Stomach (tissue), 8 donors: ENCODE measurements at regions not wholly inside any gene's neighbourhood (a gene's known extent, or its start where the extent isn't known, plus 50 kb on each side); places are given as distances from the start of the nearest gene placed in this dataset.

Experiments
- DNase-seq, 2 donors: peaks; one replicate each; pipeline versions ENCODE4 v3.0.0 to v3.0.0-alpha.2; 2013 to 2019
- H3K27ac ChIP-seq, 5 donors: fragments of 200-600 bp in 4 of 5; sonication (generic) in 4 of 5; one replicate each; pipeline ENCODE4 v1.5.1; 2013 to 2019; ENCODE audit warnings: mild to moderate bottlenecking in 1 of 5, moderate library complexity in 1 of 5
- H3K27me3 ChIP-seq, 3 donors: fragments of 200-600 bp; sonication (generic); one replicate each; pipeline ENCODE4 v1.5.1; 2017 to 2019; ENCODE audit warnings: mixed run types in 1 of 3
- H3K36me3 ChIP-seq, 4 donors: fragments of 200-600 bp; sonication (generic); 1 replicate in 3 of 4; 2 replicates in 1 of 4; pipeline ENCODE4 v1.5.1; 2016 to 2019
- H3K4me1 ChIP-seq, 4 donors: fragments of 200-600 bp; sonication (generic); one replicate each; pipeline ENCODE4 v1.5.1; 2016 to 2019
- H3K4me3 ChIP-seq, 4 donors: fragments of 200-600 bp; sonication (generic) in 3 of 4; one replicate each; pipeline ENCODE4 v1.5.1; 2016 to 2019; ENCODE audit warnings: mild to moderate bottlenecking in 1 of 4
- H3K9me3 ChIP-seq, 4 donors: fragments of 200-600 bp; sonication (generic); one replicate each; pipeline ENCODE4 v1.5.1; 2016 to 2019
- CTCF ChIP-seq, 7 experiments: fragments of 450-650 bp in 4 of 7; fragments of 200-600 bp in 3 of 7; sonication (generic) in 3 of 7; IDR thresholded peaks; one replicate each; pipeline ENCODE4 v1.5.1; 2016 to 2019; ENCODE audit warnings: antibody characterized with exemption in 7 of 7, control low read depth in 2 of 7, mild to moderate bottlenecking in 1 of 7
- EP300 ChIP-seq: sonication (generic); formaldehyde crosslinking; IDR thresholded peaks from one replicate; pipeline ENCODE4 v1.6.1; 2017; ENCODE audit warnings: antibody characterized with exemption
- POLR2A ChIP-seq, 4 donors: fragments of 450-650 bp; IDR thresholded peaks; one replicate each; pipeline ENCODE4 v1.6.1; 2016; ENCODE audit warnings: antibody characterized with exemption in 4 of 4, control low read depth in 2 of 4, mild to moderate bottlenecking in 1 of 4, moderate library complexity in 1 of 4
- POLR2AphosphoS5 ChIP-seq, 3 donors: sonication (generic); formaldehyde crosslinking; IDR thresholded peaks; one replicate each; pipeline ENCODE4 v1.6.1; 2016; ENCODE audit warnings: antibody characterized with exemption in 3 of 3
- WGBS, 5 donors: extraction: QIAGEN DNeasy Blood & Tissue Kit in 3 of 5; methylation state at CpG; one replicate each; pipeline versions ENCODE4 v1.1.5 to v1.1.7; 2013 to 2018; 5-methylcytosine and 5-hydroxymethylcytosine counted together
- intact Hi-C: fragments of 100-400 bp; cut with DNase I; formaldehyde crosslinking; loops from one replicate; pipeline ENCODE4 v1.15.1; 2023; ENCODE audit warnings: low total_unique reads
- donor health status: healthy with polysubstance abuse.
- donor health status: Bipolar disorder and iron deficiency.
- donor health status: healthy.

GRCh38 chr3:140763532-140763931 lies 85.7 kb downstream of the TRIM42 start:
- TF ChIP-seq POLR2A (IDR thresholded peaks at IDR 0.05) (no peak), EP300 (no peak), POLR2AphosphoS5 (IDR thresholded peaks at IDR 0.05) (no peak), CTCF (IDR thresholded peaks at IDR 0.05) (no peak)
- peak in 1 of 2 donors; percentile 12 for DNase-seq
- Histone ChIP-seq H3K27me3 (no peaks in the 10 kb centered on the region), H3K27ac (no peak overlapping the region), H3K4me3 (no peak overlapping the region), H3K9me3 (no peaks in the 10 kb centered on the region), H3K36me3 (no peaks in the 10 kb centered on the region), H3K4me1 (no peaks in the 10 kb centered on the region)
- WGBS, 5 donors, result 84 to 97% (median 89%) methylated on average over 1 of the region's 1 CpG
- intact Hi-C loops, result no loop called here

- Histone ChIP-seq H3K9me3 (no peaks in the 10 kb centered on the region), H3K36me3 (no peaks in the 10 kb centered on the region), H3K4me3 (no peak overlapping the region), H3K27ac (no peak overlapping the region), H3K4me1 (no peaks in the 10 kb centered on the region), H3K27me3 (no peaks in the 10 kb centered on the region)
- intact Hi-C loops, result no loop called here
- TF ChIP-seq POLR2A (IDR thresholded peaks at IDR 0.05), result no peak
- TF ChIP-seq POLR2AphosphoS5 (IDR thresholded peaks at IDR 0.05), result no peak
- TF ChIP-seq CTCF (IDR thresholded peaks at IDR 0.05), result no peak
- no peak for TF ChIP-seq EP300
- 81 to 96% (median 87%) methylated on average over 2 of the region's 2 CpGs for WGBS, 5 donors
- no peak for DNase-seq
Measured at GRCh38 chr3:140765246-140765645, 87.4 kb downstream of the TRIM42 start.

GRCh38 chr3:140766465-140766864 lies 88.6 kb downstream of the TRIM42 start:
- Histone ChIP-seq H3K36me3 (no peaks in the 10 kb centered on the region), H3K27ac (no peak overlapping the region), H3K9me3 (no peaks in the 10 kb centered on the region), H3K27me3 (no peaks in the 10 kb centered on the region), H3K4me3 (no peak overlapping the region), H3K4me1 (no peaks in the 10 kb centered on the region)
- WGBS, 5 donors, result 50 to 78% (median 76%) methylated on average over 3 of the region's 3 CpGs
- intact Hi-C loops, result no loop called here
- TF ChIP-seq POLR2AphosphoS5 (IDR thresholded peaks at IDR 0.05) (no peak), POLR2A (IDR thresholded peaks at IDR 0.05) (no peak), EP300 (no peak), CTCF (IDR thresholded peaks at IDR 0.05) (no peak)
- DNase-seq, result no peak

- intact Hi-C loops, result no loop called here
- DNase-seq, result no peak
- TF ChIP-seq EP300 (no peak), CTCF (IDR thresholded peaks at IDR 0.05) (no peak), POLR2A (IDR thresholded peaks at IDR 0.05) (no peak), POLR2AphosphoS5 (IDR thresholded peaks at IDR 0.05) (no peak)
- Histone ChIP-seq H3K4me3 (no peak overlapping the region), H3K9me3 (no peaks in the 10 kb centered on the region), H3K4me1 (no peaks in the 10 kb centered on the region), H3K27me3 (no peaks in the 10 kb centered on the region), H3K36me3 (no peaks in the 10 kb centered on the region), H3K27ac (no peak overlapping the region)
- WGBS, 5 donors, result 21 to 55% (median 36%) methylated on average over 1 of the region's 1 CpG
Measured at GRCh38 chr3:140767566-140767965, 89.7 kb downstream of the TRIM42 start.
